ENCODE measurements at regions not wholly inside any gene's neighbourhood (a gene's known extent, or its start where the extent isn't known, plus 50 kb on each side); places are given as distances from the start of the nearest gene placed in this dataset.
A peak's percentile ranks its signal among the peaks of the same experiment; 100 is the strongest.
"Not testable (repeated sequence)": the region's sequence is repeated elsewhere in the genome, so short reads cannot be mapped to it uniquely, and the experiment has no call there.

DNA sequence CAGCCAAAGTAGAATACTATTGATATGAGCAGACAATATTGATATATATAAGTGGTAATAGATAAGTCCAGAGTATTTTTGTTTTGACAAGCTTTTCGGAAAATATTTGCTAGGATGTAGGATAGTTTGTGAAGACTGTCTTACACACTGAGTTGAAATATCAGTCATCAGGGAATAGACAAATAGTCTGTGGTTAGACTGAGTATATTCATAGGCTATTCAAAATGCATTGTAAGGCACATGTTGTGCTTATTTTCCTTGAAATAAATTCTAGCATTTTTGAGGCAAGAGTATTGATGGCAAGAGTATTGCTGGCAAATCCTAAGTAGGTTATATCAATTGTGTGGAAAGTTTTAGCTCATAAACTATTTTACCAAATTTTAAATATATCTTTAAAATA, 201.1 kb downstream of the LRIG3 start:
- no peak for DNase-seq (ENCODE audit: low spot score)

DNA sequence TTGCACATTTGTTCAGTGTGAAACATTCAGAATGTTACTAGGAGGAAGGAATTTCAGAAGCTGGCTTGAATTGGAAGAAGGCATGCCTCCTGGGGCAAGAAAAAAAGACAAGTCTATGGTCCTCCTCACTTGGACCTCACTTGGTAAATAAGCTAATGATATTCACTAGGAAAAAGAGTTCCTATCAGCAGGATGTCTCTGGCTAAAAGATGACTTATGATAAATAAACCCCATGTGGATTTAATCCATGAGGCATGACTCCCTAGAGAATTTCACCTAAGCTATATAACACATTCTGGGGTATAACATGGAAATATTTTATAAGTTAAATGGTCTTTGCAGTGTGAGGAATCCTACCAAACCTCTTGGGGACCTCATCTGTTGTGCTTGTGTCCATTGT, 199.9 kb downstream of the LRIG3 start:
- DNase-seq (ENCODE audit: low spot score), result no peak

DNA sequence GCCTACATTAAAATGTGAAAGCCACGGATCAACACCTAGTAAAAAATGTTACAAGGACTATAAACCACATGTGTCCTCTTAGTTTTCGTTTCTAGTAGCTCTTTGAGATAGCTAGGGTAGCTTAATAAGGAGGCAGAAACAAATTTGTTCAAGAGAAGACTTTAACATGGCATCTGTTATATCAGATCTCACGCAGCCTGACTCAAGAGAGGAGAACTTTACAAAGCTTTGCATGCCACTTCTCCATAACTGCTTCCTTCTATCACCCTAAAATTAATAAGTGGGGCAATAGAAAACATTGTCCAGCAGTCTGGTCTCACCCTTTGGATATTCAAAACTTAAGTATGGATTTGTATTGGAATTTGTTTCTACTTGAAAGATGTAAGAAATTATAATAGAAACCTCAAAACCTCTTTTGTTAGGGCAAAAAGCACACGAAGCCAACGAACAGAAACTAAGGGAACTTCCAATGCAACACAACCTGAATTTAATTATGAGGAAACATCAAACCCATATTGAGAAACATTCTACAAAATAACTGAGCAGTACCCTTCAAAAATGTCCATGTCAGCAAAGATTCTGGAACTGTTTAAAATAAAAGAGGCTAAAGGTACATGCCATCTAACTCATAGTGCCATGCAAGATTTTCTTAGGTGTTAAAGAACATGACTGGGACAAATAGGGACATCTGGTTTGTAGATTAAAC, 194.8 kb downstream of the LRIG3 start:
- DNase-seq (ENCODE audit: low spot score), result no peak

DNA sequence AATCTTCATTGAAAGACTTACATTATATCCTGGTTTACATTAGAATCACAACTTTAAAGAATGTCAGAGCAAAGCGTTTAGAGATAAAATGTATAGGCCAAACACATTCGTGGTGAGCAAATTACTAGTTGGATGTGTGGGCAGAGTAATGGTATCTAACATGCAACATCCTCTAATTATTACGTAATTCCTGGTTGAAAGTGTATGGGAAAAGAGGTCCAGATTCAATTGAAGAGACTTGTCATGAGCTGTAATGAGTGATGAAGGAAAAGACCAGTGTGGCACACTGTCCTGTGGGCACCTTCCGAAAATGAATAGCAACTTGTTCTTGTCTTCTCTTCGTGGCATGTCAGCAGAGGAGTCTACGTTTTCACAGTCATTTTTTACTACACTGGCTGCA, 192.8 kb downstream of the LRIG3 start:
- no peak for DNase-seq (ENCODE audit: low spot score)

DNA sequence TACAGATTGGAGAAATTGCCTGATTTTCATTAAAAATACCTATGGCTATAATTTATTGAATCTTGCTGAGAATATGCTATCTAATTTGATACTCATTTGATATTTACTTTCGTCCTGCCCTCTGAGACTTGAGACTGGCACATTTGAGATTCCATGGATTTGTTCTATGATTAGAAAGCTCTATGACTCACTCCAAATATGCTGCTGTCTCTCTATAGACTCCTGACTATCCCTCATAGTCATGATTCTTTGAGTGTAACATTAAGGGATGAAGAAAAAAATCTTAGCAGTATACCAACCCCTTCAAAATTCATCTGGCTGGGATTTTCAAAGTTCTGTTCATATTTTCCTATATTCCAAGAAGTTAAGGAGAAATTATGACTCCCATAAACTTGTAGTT, 191.9 kb downstream of the LRIG3 start:
- DNase-seq (ENCODE audit: low spot score), result no peak

DNA sequence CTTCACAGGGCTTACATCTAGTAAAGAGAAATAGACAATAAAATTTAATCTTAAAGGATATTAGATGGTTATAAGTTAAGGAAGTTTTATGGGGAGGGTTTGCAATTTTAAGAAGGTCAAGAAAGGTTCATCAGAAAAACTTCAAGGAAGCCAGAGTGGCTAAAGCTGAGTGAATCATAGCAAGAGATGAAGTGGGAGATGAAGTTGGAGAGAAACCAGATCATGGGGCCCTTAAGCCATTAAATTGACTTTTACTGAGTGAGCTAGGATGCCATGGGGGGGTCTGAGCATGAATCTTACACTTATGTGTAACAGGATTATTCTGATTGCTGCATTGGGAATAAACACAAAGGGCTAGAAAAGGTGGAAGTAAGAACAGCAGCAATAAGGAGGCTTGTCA, 189.2 kb downstream of the LRIG3 start:
- DNase-seq (ENCODE audit: low spot score), result no peak

DNA sequence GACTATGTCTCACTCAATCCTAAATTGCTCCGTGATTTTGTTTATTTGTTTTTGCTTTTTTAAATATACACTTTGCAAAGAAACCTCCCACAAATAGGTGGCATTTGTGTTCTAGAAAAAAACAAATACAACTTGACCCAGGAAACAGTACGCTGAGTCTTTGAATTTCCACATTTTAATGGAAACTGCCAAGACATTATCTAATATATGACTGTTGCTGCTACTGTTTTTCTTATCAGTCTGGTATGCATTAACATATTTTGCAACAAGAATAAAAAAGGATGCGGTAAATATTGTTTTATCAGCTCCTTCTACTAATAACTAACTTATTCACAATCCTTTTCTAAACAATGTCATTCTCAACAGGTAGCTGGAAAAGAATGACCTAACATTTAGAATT, 187.4 kb downstream of the LRIG3 start:
- no peak for DNase-seq (ENCODE audit: low spot score)

DNA sequence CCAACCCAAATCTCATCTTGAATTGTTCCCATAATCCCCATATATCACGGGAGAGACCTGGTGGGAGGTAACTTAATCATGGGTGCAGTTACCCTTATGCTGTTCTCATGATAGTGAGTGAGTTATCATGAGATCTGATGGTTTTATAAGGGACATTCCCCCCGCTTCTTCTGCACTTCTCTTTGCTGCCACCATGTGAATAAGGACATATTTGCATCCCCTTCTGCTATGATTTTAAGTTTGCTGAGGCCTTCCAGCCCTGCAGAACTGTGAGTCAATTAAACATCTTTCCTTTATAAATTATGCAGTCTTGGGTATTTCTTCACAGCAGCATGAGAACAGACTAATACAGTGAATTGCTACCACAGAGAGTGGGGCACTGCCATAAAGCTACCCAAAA, 179.1 kb downstream of the LRIG3 start:
- DNase-seq (ENCODE audit: low spot score), result peak; percentile 9

DNA sequence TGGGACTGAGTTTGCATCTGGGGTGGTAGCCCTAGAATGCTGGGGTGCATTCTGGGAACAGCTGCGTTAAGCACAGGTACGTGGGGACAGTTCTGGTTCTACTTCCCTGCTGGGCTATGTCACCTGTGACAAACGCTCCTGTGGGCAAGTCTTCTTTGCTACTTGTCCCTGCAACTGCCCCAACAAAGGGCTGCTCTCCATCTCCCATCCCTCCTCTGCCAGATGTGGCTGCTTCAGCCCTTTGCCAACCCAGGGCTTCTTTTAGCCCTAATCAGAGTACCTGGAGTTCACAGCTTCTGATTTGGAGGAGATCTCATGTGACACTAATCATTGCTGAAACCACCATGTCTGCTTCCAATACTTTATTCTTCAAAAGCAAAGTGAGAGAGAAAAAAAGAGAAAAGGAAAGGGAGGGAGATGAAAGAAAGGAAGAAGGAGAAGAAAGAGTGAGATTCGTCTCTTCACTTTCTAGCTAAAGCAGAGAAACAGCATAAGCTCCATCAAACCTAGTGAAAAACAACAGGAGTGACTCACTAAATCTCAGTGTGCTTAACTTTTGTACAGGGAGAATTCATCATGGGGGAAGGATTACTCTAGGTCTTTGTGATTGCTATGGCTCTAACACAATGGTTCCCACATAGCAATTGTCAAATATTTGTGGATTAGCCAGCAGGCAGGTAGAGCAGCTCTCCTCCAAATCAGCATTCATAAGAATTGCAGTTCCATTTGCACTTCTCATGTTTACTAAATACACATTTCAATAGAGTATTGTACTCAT, 174.8 kb downstream of the LRIG3 start:
- no peak for DNase-seq (ENCODE audit: low spot score)

DNA sequence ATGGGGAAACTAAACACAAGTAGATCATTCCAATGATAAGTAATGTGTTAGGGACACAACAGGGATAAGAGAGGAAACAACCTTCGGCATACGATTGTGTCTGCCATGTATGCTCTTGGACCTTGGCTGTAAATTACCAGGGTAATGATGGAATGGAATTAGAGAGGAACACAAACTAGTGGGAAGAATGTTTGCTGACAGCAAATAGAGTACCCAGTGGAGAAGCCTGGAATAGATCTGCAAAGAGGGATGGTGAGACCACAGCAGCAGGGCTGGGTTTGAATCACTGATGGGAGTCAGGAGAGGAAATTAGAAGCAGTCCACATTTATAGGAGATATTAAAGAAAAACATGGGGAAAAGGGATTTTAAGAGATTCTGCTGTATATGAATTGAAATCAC, 172.8 kb downstream of the LRIG3 start:
- no peak for DNase-seq (ENCODE audit: low spot score)

DNA sequence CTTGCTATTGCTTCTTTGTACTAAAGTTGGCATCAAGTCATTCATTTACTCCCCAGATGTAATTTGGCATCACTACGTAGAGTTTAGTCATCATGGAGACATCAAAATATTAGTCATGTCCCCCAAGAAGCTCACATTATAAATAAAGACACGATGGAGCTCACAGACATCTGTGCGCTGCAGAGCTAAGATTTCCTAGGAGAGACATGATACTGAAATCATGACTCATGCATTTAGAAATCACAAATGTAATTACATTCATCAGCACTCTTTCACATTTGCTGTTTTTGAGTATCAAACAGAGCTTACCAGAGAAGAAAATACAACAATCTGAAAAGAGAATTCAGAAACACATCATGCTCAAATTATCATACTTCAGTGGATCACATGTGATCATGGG, 169.8 kb downstream of the LRIG3 start:
- DNase-seq (ENCODE audit: low spot score), result no peak

DNA sequence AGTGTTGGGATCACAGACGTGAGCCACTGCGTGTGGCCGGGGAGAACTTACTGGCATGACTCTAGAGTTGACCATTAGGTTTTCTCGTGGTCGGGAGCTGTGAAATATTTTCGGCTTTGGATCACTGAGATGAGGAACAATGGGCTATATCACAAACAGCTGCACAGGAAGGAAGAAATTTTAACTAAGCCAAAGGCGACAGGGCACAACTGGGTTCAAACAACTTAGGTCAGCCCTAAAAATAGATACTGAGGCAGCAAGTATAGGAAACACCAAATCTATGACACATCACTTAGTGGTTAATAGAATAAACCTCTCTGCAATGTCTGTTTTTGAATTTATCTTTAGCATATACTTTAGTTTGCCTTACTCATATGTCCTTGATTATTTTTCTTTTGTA, 162.9 kb downstream of the LRIG3 start:
- no peak for DNase-seq (ENCODE audit: low spot score)

DNA sequence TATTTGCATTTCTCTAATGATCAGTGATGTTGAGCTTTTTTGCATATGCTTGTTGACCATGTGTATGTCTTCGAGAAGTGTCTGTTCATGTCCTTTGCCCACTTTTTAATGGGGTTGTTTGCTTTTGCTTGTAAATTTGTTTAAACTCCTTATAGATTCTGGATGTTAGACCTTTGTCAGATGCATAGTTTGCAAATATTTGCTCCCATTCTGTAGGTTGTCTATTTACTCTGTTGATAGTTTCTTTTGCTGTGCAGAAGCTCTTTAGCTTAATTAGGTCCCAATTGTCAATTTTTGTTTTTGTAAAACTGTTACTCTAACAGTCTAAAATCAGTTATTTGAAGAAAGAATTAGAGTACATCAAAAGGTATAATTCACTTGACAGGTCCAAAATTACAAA, 160.6 kb downstream of the LRIG3 start:
- DNase-seq (ENCODE audit: low spot score), result not testable (repeated sequence)

DNA sequence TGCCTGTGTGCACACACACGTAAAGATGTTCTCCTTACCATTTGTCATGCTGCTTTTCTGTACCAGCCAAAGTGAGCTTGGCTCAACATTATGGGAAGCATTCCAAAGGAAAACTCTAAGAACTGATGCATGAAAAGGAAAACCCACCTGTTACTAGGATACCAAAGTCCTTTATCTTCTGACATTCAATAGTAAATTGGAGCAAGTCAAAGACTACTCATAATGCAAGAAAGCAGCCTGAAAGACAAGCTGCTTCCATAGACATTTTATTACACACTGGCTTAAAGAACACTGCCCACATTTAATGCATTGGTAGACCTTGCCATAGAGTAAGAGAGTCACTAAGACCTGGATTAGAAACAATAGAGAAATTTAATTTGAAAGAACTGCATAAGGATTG, 159.0 kb downstream of the LRIG3 start:
- DNase-seq (ENCODE audit: low spot score), result no peak

DNA sequence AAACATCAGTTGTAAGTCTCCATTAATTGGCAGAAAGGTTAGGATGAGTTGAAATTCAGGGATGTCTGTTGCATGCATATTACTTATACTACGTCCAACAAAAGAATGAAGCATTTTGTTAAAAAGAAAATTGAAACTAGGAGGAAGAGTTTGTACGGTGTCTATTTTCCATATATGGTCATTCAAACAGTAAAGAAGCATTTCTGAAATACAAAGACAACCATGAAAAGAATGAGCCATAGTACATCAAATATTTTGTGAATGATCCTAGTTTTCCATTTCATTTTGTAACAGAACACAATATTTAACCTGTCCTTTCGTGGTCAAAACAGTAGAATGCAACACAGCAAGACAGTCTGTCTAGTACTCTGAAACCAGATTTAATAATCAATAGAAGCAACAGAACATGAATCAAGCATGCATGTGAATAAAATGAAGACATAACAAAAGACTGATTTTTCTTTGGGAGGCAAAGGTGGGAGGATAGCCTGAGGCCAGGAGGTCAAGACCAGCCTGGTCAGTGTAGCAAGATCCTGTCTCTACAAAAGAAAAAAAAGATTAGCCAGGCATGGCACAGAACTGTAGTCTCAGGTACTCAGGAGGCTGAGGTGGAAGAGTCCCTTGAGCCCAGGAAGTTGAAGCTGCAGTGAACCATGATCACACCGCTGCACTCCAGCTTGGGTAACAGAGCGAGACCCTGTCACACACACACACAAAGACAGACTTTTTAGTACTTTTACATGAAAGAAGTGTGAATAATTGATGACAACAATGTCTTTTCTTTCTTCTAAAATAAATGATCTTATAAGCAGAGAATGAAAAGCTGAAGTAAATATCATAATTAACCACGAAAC, 156.0 kb downstream of the LRIG3 start:
- no peak for DNase-seq (ENCODE audit: low spot score)

DNA sequence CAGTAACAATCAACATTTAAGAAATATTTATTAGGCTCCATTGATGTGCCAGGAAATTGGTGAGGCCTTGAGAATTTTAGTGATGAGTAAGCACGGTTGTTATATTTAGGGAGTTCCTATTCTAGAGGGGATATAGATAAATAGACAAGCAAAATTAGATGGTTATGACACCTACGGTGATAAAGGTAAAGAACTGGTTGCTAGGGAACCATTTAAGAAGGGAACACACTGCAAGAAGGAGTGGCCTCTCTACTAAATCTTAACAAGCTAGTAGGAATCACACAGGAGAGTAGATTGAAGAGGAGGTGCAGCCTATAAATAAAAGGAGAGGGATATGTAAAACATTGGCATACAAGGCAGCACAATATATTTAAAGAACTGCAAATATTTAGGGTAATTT, 155.2 kb downstream of the LRIG3 start:
- peak; percentile 15 for DNase-seq (ENCODE audit: low spot score)

DNA sequence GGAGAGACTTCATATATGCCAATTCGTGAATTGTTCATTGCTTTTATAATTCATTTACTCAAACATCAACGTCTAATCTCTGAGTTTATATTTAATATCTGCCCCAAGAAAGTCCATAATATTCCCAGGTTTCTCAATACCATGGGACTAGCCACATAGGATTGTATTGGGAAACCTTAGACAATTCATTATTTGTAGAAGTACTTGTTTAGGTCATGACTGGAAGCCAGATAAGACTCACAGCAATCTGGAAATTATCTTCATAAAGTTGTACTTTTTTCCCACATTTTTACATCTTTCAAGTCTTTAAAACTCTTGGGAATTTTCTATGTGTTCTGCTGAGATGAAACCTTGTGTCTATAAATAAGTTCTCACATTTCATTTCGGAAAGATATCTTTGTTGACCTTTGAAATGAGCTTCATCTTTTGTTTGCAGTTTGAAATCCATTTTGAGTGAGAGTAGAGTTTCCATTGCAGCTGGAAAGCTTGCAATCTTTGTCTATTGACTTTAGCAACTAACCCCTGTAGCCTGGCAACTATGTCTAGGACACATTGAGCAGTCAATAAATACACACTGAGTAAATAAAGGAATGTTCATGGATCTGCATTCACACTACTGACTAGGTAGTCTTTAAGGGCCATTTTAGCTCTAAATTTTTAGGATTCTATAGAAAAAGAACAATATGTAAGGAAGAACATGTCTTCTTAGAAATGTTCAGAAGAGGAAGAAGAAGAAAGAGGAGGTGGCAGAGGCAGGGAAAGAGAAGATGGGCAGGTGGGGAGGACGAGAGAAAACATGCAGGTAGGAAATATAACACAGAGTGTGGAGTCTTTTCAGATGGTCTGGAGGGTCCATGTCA, 154.4 kb downstream of the LRIG3 start:
- peak; percentile 42 for DNase-seq (ENCODE audit: low spot score)

DNA sequence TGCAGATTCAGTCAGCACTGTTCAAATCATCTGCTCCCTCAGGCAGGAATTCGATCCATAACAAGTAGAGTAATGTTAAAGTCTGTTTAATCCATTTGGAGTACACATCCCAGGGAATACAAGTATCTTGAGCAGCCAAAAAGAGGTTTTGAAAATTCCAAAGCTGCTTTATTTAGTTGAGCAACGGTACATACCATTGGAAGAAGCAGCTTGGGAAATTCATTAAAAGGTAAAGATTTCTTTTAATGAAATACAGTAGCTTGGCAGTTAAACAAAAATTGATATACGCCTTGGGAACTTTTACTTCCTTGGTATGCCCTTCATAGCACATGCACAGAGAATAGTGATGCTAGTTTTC, 153.8 kb downstream of the LRIG3 start:
- DNase-seq (ENCODE audit: low spot score), result no peak

DNA sequence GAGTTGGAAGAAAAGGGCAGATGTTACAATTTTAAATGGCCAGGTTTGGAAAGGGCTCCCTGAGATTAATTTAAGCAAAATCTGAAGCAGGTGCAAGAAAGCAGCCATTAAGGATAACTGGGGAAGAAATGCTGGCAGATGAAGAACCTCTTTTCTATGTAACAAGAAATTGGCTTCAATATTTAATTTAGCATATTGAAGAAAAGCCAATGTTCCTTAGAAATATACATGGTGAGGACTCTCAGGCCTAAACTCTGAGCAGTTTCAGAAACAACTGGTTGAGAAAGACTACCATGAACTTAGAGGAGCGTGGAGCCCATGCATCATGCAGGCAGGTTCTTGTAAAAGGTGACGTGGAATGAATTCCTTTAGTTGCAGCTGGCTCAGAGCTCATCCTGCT, 152.8 kb downstream of the LRIG3 start:
- DNase-seq (ENCODE audit: low spot score), result no peak

DNA sequence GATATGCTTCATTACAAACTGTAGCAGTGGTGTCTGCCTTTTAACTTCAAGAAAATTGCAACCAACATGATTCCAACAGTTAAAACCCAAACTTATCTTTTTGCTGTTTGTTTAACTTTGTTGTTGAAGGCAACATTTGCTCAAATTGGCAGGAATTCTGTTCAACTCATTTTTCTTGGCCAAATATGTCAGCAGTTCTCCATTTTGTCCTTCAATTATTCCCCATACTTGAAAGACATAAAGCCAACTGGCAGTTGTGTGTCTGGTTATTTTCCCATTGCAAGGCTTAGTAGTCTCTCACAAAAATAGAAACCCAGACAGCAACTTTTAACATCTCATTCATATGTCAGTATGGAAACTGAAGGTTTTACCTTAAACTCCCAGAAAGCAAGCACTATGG, 146.3 kb downstream of the LRIG3 start:
- no peak for DNase-seq (ENCODE audit: low spot score)

DNA sequence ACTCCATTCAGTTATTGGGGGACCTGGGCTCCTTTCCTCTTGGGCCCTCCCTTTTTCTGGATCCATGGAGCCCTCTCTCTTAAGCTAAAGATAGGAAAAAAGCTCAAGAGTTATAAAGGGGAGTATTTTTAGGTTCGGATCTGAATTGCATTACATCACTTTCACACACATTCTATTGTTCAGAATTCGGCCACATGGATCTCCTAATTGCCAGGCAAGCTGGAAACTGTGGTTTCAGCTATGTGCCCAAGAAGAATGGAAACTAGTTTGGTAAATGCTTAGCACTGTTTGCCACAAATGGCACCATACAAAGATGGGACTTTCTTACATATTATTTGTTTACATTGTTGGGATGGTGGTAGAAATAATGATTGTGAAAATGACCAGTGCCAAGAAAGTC, 145.6 kb downstream of the LRIG3 start:
- DNase-seq (ENCODE audit: low spot score), result no peak

DNA sequence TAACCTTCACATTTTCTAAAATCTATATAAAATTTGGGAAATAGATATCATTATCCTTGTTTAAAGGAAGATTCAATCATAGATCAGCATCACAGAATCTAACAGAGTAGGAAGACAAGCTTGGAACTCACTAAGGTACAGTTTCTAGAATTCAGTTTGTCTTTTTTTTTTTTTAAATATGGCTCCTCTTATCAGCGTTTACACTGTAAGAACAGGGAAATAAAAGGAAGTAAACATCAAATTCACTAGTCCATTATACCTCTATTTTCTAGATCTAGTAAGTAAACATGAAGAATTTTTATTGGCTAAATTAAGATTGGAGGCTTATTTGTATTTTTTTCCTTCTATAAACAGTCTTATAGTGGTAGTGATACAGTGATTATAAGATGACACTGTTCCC, 144.9 kb downstream of the LRIG3 start:
- DNase-seq (ENCODE audit: low spot score), result no peak

Measured in HT-29 (cell line).